ENCODE measurements at regions not wholly inside any gene's neighbourhood (a gene's known extent, or its start where the extent isn't known, plus 50 kb on each side); places are given as distances from the start of the nearest gene placed in this dataset.

DNA sequence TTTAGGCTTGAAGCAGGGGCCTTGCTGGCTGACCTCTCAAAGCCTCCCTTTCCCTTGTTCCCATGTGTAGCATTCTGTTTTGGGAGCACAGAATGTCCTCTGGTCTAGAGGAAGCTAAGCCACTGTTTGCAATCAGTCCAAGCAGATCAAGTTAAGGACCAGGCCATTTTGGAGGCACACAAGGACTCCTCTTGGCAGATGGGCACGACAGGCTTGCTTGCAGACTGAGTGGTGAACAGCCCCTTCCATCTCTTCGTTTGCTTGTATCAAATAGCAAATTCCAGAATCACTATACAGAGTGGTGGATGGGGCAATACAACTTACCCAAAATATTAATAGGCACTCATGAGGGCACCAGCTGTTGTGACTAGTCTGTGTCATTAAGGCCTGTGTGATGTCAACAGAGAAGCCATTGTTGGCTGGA is 215.5 kb upstream of the SERP2 start:
- peaks cover 4 to 9% of the 10 kb centered on the region in 2 donors for H3K4me1 ChIP-seq
- H3K36me3 ChIP-seq: no peaks in the 10 kb centered on the region
- H3K27ac ChIP-seq: no peak overlapping the region
- intact Hi-C loops (cut with DNase I; ENCODE audit: low total_unique reads): no loop called here
- no peaks in the 10 kb centered on the region for H3K27me3 ChIP-seq
- no peak overlapping the region for H3K4me3 ChIP-seq
- TF ChIP-seq, protein P1, sequence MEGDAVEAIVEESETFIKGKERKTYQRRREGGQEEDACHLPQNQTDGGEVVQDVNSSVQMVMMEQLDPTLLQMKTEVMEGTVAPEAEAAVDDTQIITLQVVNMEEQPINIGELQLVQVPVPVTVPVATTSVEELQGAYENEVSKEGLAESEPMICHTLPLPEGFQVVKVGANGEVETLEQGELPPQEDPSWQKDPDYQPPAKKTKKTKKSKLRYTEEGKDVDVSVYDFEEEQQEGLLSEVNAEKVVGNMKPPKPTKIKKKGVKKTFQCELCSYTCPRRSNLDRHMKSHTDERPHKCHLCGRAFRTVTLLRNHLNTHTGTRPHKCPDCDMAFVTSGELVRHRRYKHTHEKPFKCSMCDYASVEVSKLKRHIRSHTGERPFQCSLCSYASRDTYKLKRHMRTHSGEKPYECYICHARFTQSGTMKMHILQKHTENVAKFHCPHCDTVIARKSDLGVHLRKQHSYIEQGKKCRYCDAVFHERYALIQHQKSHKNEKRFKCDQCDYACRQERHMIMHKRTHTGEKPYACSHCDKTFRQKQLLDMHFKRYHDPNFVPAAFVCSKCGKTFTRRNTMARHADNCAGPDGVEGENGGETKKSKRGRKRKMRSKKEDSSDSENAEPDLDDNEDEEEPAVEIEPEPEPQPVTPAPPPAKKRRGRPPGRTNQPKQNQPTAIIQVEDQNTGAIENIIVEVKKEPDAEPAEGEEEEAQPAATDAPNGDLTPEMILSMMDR (IDR thresholded peaks at IDR 0.05): no peak
- TF ChIP-seq POLR2A (IDR thresholded peaks at IDR 0.05): no peak
- no peak for DNase-seq
- no peaks in the 10 kb centered on the region for H3K9me3 ChIP-seq

DNA sequence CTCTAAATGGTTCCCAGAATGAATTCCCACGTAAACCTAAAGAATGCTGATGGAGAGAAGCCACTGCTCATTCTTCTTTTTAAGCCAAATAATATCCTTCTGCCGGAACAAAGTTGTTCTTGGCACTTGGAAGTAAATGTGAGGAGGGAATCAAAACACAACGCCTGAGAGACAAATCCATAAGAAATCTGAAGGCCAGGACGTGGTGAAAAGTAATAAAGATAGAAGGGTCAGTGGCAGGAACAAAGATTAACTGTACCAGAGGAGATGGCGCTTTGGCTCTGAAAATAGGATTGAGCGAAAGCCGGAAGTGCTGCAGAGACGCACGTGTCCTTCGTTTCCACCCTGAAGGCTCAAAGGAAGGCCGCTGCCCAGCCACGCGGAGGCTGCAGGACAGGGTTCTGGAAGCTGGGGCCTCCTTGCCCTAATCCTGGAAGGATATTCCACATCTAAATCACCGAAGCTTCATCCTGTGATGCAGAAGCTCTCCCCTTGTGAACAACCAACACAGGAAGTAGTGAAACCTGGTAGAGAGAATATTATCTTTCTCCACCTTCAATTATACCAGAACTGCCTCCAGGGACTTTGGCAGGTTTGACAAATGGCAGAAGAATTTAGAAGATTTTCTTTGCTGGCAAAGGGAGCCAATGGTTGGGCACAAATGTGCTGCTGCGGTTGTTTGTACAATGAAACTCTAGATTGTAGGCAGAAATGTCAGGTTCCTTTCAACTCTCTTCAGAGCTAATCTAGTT is 214.6 kb upstream of the SERP2 start:
- H3K4me1 ChIP-seq: peaks cover 4 to 9% of the 10 kb centered on the region in 2 donors
- H3K9me3 ChIP-seq: no peaks in the 10 kb centered on the region
- H3K27me3 ChIP-seq: no peaks in the 10 kb centered on the region
- no peaks in the 10 kb centered on the region for H3K36me3 ChIP-seq
- intact Hi-C loops (cut with DNase I; ENCODE audit: low total_unique reads): no loop called here
- TF ChIP-seq, protein P1 (IDR thresholded peaks at IDR 0.05): no peak
- no peak for TF ChIP-seq POLR2A (IDR thresholded peaks at IDR 0.05)
- H3K27ac ChIP-seq: no peak overlapping the region
- DNase-seq: no peak
- no peak overlapping the region for H3K4me3 ChIP-seq

DNA sequence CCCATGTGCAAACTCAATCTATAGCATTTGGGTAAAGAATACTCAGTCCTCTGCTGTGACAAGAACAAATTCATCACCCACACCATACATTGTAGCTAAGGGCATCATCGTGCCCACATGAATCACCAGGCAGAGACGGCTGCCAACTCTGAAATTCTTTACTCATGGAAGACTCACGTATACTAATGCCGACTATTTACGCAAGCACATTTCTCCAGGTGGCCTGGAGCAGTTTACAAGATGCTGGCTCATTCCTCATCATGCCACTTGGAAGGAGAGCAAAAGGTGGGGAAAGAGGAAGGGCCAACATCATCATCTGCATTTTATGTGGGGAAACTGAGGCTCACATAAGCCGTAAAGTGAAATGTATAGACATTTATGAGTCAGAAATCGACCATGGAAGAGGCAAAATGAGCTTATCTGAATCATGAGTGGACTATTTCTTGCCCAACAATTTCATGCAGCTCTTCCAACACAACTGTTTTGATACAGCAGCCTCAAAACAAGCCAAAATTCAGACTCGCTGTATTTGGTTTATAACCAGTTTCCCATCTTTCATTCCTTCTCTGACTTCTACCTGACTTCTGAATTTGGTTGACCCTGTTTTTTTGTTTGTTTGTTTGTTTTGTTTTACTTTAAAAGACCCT is 213.9 kb upstream of the SERP2 start:
- Histone ChIP-seq H3K4me1 (peaks cover 4 to 9% of the 10 kb centered on the region in 2 donors), H3K4me3 (no peak overlapping the region), H3K27ac (peak overlapping the region; percentile 49 to 66), H3K27me3 (no peaks in the 10 kb centered on the region), H3K9me3 (no peaks in the 10 kb centered on the region), H3K36me3 (no peaks in the 10 kb centered on the region)
- no peak for DNase-seq
- TF ChIP-seq POLR2A (IDR thresholded peaks at IDR 0.05): no peak
- TF ChIP-seq, protein P1 (IDR thresholded peaks at IDR 0.05): no peak
- intact Hi-C loops (cut with DNase I; ENCODE audit: low total_unique reads): no loop called here

DNA sequence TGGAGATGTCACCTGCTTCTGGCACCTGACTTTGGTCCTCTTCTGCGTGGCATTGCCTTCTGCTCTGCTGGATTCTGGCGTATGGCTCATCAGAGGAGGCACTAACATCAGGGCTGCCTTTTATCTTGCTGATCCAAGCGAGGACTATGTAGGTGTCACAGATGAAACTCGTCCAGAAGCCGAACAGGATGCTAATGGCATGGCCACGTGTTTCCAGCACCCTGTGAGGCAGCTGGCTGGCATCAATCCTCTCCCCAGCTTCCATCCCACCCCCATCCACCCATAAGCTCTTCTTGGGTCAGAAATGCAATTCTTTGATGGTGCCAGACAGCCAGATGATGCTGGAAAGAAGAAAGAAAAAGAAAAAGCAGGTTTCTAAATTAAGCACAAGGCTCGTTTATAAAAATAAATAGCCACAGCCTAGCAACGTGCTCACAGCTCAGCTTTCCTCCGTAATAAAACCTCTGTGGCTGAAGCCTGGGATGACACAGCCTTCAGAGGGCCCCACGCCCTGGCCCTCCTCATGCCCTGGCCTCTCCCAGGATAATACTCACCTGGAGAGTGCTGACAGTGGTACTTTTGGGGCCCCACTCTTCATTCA is 212.9 kb upstream of the SERP2 start:
- Histone ChIP-seq H3K27ac (peak overlapping the region; percentile 49 to 66), H3K36me3 (no peaks in the 10 kb centered on the region), H3K4me1 (peaks cover 4% of the 10 kb centered on the region in 2 donors), H3K4me3 (no peak overlapping the region), H3K9me3 (no peaks in the 10 kb centered on the region), H3K27me3 (no peaks in the 10 kb centered on the region)
- DNase-seq: peak; percentile 31 to 50
- TF ChIP-seq POLR2A (IDR thresholded peaks at IDR 0.05): no peak
- TF ChIP-seq, protein P1 (IDR thresholded peaks at IDR 0.05): no peak
- intact Hi-C loops (cut with DNase I; ENCODE audit: low total_unique reads): no loop called here

DNA sequence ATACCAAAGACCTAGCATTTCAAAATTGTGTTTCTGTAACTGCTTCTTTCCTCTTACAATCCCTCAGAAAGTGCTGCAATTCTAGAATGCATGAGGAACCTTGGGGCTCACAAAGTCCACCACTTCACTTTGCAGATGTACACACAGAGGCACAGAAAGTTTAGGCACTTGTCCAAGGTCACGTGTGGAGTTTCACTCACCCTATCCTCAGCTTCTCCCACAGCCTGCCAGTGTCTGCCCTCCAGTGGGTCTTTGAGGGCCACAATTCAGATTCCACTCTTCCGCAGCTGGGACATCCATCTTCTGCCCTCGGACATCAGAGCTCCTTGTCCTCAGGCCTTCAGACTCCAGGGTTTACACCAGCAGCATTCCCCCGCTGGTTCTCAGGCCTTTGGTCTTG is 210.5 kb upstream of the SERP2 start:
- TF ChIP-seq POLR2A (IDR thresholded peaks at IDR 0.05): no peak
- TF ChIP-seq, protein P1 (IDR thresholded peaks at IDR 0.05): no peak
- no peak for DNase-seq
- no peaks in the 10 kb centered on the region for H3K9me3 ChIP-seq
- intact Hi-C loops (cut with DNase I; ENCODE audit: low total_unique reads): no loop called here
- H3K4me1 ChIP-seq: no peaks in the 10 kb centered on the region
- H3K4me3 ChIP-seq: no peak overlapping the region
- H3K27me3 ChIP-seq: no peaks in the 10 kb centered on the region
- no peak overlapping the region for H3K27ac ChIP-seq
- no peaks in the 10 kb centered on the region for H3K36me3 ChIP-seq

Data from uterus (tissue), 3 donors.